Activated T-helper 17 cell treated with anti-CD3 and anti-CD28 coated beads, Interleukin-2, amount 50 U/mL, for 72 hours (primary cell): ENCODE measurements at regions not wholly inside any gene's neighbourhood (a gene's known extent, or its start where the extent isn't known, plus 50 kb on each side); places are given as distances from the start of the nearest gene placed in this dataset.

Experiments used
- ATAC-seq: fragments of 150-1000 bp; cut with Tn5 transposase; replicated peaks from 2 replicates; pipeline ENCODE4 v1.10.0; 2021; ENCODE audit warnings: mild to moderate bottlenecking, moderate library complexity
- H3K27ac Mint-ChIP-seq: one replicate; pipeline ENCODE4 v1.8.0; 2022; ENCODE audit warnings: mixed read lengths
- H3K27me3 Mint-ChIP-seq: one replicate; pipeline ENCODE4 v1.8.0; 2022; ENCODE audit warnings: mixed read lengths
- H3K36me3 Mint-ChIP-seq: one replicate; pipeline ENCODE4 v1.8.0; 2022; ENCODE audit warnings: low read depth, mild to moderate bottlenecking, mixed read lengths
- H3K4me1 Mint-ChIP-seq: one replicate; pipeline ENCODE4 v1.8.0; 2022; ENCODE audit warnings: mixed read lengths
- H3K4me3 Mint-ChIP-seq: one replicate; pipeline ENCODE4 v1.8.0; 2022; ENCODE audit warnings: mild to moderate bottlenecking, mixed read lengths
- H3K9me3 Mint-ChIP-seq: one replicate; pipeline ENCODE4 v1.8.0; 2022; ENCODE audit warnings: mixed read lengths

DNA sequence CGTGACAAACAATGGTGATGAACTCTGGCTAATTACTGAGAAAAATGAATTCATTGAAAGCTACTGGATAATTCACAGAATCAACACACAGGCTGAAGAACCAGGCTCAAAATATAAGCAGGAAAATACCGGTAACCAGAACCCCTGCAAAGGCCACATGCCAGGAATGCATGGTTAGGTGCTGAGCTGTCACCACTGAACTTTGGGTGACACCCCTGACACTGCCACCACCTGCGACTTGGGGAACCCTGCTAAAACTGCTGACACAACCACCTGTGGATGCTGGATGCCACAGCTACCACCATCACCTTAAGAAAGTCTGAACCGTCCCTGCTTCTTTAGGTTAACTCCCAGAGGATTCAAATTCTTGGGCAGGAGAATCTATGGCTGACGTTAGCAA is 72.0 kb upstream of the NR4A3 start:
- H3K27ac Mint-ChIP-seq, result no peak overlapping the region
- H3K36me3 Mint-ChIP-seq, result no peaks in the 10 kb centered on the region
- ATAC-seq, result no peak
- peaks cover 3% of the 10 kb centered on the region for H3K27me3 Mint-ChIP-seq
- no peaks in the 10 kb centered on the region for H3K9me3 Mint-ChIP-seq
- H3K4me1 Mint-ChIP-seq, result no peaks in the 10 kb centered on the region
- H3K4me3 Mint-ChIP-seq, result no peak overlapping the region

DNA sequence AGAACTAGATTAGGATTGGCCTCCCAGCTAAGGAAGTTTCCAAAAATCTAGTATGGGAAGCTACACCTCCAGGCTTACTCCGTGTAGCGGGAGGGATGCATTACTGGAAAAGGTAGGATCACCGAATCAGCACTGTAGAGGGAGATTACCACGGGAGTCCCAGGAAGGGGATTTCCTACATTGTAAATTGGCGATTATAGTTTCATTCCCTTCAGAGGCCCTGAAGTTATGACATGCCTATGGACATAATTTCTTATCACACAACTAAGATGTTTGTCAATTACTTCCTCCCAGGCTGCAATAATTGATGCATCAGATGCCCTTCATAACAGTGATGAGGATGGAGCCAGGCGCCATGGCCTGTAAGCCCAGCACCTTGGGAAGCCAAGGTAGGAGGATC is 71.2 kb upstream of the NR4A3 start:
- no peaks in the 10 kb centered on the region for H3K36me3 Mint-ChIP-seq
- ATAC-seq, result no peak
- H3K27ac Mint-ChIP-seq, result no peak overlapping the region
- H3K4me3 Mint-ChIP-seq, result no peak overlapping the region
- H3K27me3 Mint-ChIP-seq, result peaks cover 3% of the 10 kb centered on the region
- no peaks in the 10 kb centered on the region for H3K4me1 Mint-ChIP-seq
- no peaks in the 10 kb centered on the region for H3K9me3 Mint-ChIP-seq

DNA sequence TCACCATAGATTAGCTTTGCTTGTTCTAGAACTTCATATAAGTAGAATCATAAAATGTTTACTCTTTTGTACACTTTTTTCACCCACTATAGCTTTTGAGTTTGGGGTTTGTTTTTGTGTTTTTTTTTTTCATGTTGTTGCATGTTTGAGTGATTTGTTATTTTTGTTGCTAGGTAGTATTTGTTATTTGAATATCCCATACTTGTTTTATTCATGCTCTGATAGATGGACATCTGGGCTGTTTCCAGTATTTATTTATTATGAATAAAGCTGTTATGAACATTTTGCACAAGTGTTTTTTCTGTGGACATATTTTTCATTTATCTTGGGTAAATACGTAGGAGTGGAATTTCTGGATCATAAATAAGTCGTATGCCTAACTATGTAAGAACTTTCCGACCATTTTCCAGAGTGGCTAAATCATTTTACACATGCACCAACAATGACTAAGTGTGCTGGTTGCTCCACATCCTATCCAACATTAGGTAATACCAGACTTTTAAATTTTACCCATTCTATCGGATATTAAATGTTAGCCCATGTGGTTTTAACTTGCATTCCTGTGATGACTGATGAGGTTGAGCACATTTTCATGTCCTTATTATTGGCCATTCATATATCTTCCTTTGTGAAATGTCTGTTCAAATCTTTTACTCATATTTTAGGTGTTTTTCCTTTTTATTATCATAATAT is 69.1 kb upstream of the NR4A3 start:
- Mint-ChIP-seq H3K9me3 (no peaks in the 10 kb centered on the region), H3K4me1 (no peaks in the 10 kb centered on the region), H3K36me3 (no peaks in the 10 kb centered on the region), H3K27ac (no peak overlapping the region), H3K4me3 (no peak overlapping the region), H3K27me3 (peaks cover 3% of the 10 kb centered on the region)
- no peak for ATAC-seq

DNA sequence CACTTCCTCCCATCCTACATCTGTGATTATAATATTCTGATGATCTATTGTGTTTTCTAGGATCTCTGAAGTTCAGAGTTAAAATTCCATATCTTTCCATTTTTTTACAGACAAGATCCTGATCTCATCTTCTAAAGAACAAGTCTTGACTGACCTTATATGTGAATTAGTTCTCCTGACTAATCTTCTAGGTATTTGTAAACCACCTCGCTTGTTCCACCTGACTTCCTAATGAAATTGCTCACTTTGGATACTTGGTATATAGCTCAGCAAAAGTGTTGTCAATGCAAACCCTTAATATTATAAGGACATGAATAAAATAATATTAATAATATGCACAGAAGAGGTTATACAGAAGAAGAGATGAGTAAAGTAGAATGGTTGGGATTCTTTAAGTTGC is 68.2 kb upstream of the NR4A3 start:
- H3K27ac Mint-ChIP-seq, result no peak overlapping the region
- H3K4me3 Mint-ChIP-seq, result no peak overlapping the region
- H3K4me1 Mint-ChIP-seq, result no peaks in the 10 kb centered on the region
- H3K27me3 Mint-ChIP-seq, result peaks cover 3% of the 10 kb centered on the region
- no peaks in the 10 kb centered on the region for H3K9me3 Mint-ChIP-seq
- no peaks in the 10 kb centered on the region for H3K36me3 Mint-ChIP-seq
- ATAC-seq, result no peak

DNA sequence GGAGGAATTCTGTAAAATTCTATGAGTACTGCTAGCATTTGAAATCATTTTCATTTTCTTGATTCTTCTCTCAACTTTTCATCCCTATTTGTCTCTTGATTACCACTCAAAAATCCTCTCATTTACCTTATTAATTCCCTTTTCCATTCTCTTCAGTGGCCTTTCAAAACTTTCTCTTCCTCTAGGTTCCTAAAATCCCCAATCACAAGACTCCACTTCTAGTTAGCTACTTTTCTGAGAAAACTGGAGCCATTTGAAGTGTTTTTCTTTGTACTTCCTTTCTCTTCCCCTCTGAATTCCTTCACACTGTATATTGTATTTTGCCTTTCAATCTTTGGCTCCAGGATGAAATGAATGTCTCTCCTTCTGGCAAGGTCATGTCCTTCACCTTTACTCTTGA is 61.3 kb upstream of the NR4A3 start:
- no peak overlapping the region for H3K27ac Mint-ChIP-seq
- H3K4me3 Mint-ChIP-seq, result no peak overlapping the region
- no peaks in the 10 kb centered on the region for H3K9me3 Mint-ChIP-seq
- no peak for ATAC-seq
- H3K27me3 Mint-ChIP-seq, result peaks cover 13% of the 10 kb centered on the region
- no peaks in the 10 kb centered on the region for H3K36me3 Mint-ChIP-seq
- H3K4me1 Mint-ChIP-seq, result no peaks in the 10 kb centered on the region

DNA sequence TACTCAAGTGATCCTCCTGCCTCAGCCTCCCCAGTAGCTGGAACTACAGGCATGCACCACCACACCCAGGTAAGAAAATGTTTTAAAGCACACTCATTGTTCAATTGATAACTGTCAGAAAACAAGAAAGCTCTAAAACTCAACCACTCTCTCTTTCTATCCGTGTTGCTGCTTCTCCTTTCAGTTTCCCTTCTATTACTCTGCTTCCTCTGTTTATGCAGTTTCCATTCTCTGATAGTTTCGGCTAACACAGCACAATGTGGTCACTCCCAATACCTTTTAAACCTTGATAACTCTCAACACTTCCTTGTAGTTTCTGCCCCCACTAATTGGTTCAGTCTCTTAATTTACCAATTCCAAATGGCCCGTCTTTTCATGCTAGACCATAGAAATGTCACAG is 59.2 kb upstream of the NR4A3 start:
- peak; percentile 63 for ATAC-seq
- no peaks in the 10 kb centered on the region for H3K9me3 Mint-ChIP-seq
- peaks cover 13% of the 10 kb centered on the region for H3K27me3 Mint-ChIP-seq

More for the DNA sequence above, 59.2 kb upstream of the NR4A3 start:
- no peak overlapping the region for H3K27ac Mint-ChIP-seq
- H3K36me3 Mint-ChIP-seq, result no peaks in the 10 kb centered on the region
- no peaks in the 10 kb centered on the region for H3K4me1 Mint-ChIP-seq
- no peak overlapping the region for H3K4me3 Mint-ChIP-seq
